NCI-H345 treated with DMSO at 0.1 percent for 48 hours (cell line): ENCODE measurements at regions not wholly inside any gene's neighbourhood (a gene's known extent, or its start where the extent isn't known, plus 50 kb on each side); places are given as distances from the start of the nearest gene placed in this dataset.

Experiments
- DNase-seq: peaks from one replicate; lab custom pipeline; 2025; ENCODE audit not compliant: unreplicated experiment; lab: John Stamatoyannopoulos, UW

- DNase-seq, result no peak
Measured at GRCh38 chr10:69684020-69684980, 54.3 kb downstream of the FAM241B start.

- no peak for DNase-seq
Measured at GRCh38 chr10:69684981-69685353, 54.9 kb downstream of the FAM241B start.

GRCh38 chr10:69685426-69685801 is 55.4 kb downstream of the FAM241B start:
- no peak for DNase-seq

GRCh38 chr10:69685802-69686585 is 55.9 kb downstream of the FAM241B start:
- DNase-seq, result no peak

- DNase-seq, result no peak
Measured at GRCh38 chr10:69686866-69687265, 56.8 kb downstream of the FAM241B start.

GRCh38 chr10:69687426-69687825 is 57.4 kb downstream of the FAM241B start:
- no peak for DNase-seq

GRCh38 chr10:69692267-69692666 is 62.2 kb downstream of the FAM241B start:
- DNase-seq, result no peak

- DNase-seq, result no peak
Measured at GRCh38 chr10:69692891-69693290, 62.8 kb downstream of the FAM241B start.

GRCh38 chr10:69693886-69694285 is 63.8 kb downstream of the FAM241B start:
- no peak for DNase-seq

GRCh38 chr10:69696073-69696731 is 66.2 kb downstream of the FAM241B start:
- DNase-seq, result no peak

GRCh38 chr10:69697006-69697405 is 67.0 kb downstream of the FAM241B start:
- no peak for DNase-seq

GRCh38 chr10:69703256-69703655 is 73.2 kb downstream of the FAM241B start:
- DNase-seq, result no peak

- no peak for DNase-seq
Measured at GRCh38 chr10:69703766-69704630, 74.0 kb downstream of the FAM241B start.

- no peak for DNase-seq
Measured at GRCh38 chr10:69709366-69709941, 79.4 kb downstream of the FAM241B start.

GRCh38 chr10:69710008-69710888 is 80.2 kb downstream of the FAM241B start:
- no peak for DNase-seq

GRCh38 chr10:69712342-69712741 is 82.3 kb downstream of the FAM241B start:
- DNase-seq, result no peak

- no peak for DNase-seq
Measured at GRCh38 chr10:69714572-69714971, 84.5 kb downstream of the FAM241B start.

- DNase-seq, result no peak
Measured at GRCh38 chr10:69715156-69715898, 85.3 kb downstream of the FAM241B start.
